ENCODE measurements at regions not wholly inside any gene's neighbourhood (a gene's known extent, or its start where the extent isn't known, plus 50 kb on each side); places are given as distances from the start of the nearest gene placed in this dataset.

DNA sequence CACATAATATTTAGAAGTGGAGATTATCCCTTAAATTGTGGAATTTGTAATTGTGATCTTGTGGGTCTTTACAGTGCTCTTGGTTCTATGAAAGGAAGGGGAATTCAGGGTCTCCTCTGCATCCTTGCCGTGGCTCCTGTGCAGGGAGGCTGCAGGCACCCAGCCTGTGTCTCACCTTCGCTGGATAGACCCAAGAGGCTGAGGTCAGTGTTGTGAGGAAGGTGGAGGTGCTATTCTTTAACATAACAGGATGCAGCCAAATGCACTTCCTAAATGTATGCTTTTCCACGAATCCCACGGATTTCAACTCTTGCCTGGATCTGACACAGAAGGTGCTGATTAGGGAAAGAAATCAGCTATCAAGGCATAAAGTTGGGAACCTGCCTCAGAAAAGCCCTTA, 69.5 kb downstream of the TMEM18 start:
- Histone ChIP-seq H3K4me3 (replicated peaks in 1 of 3) (no peak overlapping the region), H3K27ac (no peak overlapping the region), H3K9me3 (no peaks in the 10 kb centered on the region), H3K36me3 (no peaks in the 10 kb centered on the region), H3K4me1 (peaks cover 0 to 20% of the 10 kb centered on the region in 2 donors), H3K27me3 (no peaks in the 10 kb centered on the region)
- DNase-seq = no peak
- 86 to 92% methylated on average over 4 of the region's 4 CpGs for WGBS, 2 donors
- no peak for TF ChIP-seq POLR2A (IDR thresholded peaks at IDR 0.05)
- TF ChIP-seq, protein P1, sequence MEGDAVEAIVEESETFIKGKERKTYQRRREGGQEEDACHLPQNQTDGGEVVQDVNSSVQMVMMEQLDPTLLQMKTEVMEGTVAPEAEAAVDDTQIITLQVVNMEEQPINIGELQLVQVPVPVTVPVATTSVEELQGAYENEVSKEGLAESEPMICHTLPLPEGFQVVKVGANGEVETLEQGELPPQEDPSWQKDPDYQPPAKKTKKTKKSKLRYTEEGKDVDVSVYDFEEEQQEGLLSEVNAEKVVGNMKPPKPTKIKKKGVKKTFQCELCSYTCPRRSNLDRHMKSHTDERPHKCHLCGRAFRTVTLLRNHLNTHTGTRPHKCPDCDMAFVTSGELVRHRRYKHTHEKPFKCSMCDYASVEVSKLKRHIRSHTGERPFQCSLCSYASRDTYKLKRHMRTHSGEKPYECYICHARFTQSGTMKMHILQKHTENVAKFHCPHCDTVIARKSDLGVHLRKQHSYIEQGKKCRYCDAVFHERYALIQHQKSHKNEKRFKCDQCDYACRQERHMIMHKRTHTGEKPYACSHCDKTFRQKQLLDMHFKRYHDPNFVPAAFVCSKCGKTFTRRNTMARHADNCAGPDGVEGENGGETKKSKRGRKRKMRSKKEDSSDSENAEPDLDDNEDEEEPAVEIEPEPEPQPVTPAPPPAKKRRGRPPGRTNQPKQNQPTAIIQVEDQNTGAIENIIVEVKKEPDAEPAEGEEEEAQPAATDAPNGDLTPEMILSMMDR (IDR thresholded peaks at IDR 0.05) = no peak
- intact Hi-C loops (cut with DNase I) = no loop called here

DNA sequence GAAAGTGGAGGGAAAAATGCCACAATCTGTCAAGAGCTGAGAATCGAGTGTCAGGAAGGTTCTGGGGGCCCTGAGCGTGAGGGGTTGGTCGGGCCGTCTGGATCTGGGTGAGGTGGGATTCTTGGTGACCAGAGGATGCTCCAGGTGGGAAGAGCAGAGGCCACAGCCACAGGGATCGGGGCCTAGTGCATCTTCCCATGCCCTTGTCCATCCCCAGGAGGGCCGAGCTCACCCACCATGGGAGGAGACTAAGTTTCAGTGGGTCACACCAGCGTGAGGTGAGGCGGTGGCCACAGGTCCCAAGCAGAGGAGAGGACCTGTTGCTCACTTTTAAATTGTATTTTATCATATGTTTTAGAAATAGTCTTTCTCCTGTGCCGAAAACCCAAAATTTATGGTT, 70.0 kb downstream of the TMEM18 start:
- H3K9me3 ChIP-seq = no peaks in the 10 kb centered on the region
- H3K4me1 ChIP-seq = peaks cover 0 to 20% of the 10 kb centered on the region in 2 donors
- no peak overlapping the region for H3K27ac ChIP-seq
- no peaks in the 10 kb centered on the region for H3K27me3 ChIP-seq
- intact Hi-C loops (cut with DNase I) = no loop called here
- no peaks in the 10 kb centered on the region for H3K36me3 ChIP-seq
- no peak for DNase-seq
- 87 to 88% methylated on average over 9 of the region's 9 CpGs for WGBS, 2 donors
- TF ChIP-seq, protein P1 (IDR thresholded peaks at IDR 0.05) = no peak
- TF ChIP-seq POLR2A (IDR thresholded peaks at IDR 0.05) = no peak
- no peak overlapping the region for H3K4me3 ChIP-seq (replicated peaks in 1 of 3)

DNA sequence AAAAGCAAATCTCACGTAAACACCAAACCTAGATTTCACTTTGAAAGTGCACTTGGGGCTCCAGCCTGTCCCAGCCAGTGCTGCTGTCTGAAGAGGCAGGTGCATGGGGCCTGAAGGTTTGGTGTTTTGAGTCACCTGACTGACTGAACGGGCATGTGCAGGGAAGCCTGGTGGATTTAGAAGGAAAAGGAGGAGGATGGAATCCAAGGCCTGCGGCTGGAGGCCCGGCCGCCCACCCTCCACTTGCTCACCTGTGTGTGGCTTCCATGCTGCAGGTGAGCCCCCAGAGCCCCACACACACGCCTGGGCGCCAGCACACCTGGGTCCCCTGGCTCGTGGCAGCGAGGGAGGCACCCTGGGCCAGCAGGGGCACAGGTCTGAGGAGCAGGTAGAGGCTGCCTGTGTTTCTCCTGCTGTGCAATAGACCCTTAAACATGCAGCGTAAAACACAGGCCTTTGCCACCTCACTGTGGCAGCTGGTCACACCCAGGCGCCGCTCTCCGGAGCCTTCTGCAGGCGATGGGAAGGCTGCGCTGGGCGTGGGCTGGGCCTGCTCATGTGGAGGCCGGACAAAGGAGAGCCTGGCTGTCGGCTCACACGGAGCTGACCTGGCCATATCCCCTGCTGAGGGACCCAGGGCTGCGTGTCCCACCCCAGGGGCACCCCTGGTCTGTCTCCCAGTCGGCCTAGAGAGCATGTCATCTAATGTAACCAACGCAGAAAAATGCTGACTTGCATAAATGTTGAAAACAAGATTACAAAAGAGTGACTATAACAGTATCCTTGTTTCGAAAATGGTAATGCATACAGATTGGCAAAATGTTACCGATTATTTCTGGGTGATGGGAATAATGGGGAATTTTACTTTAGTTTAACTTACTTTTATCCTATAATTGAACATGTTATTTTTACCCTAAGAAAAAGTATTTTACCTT, 71.3 kb downstream of the TMEM18 start:
- no peaks in the 10 kb centered on the region for H3K9me3 ChIP-seq
- 85 to 88% methylated on average over 16 to 21 of the region's 24 CpGs for WGBS, 2 donors
- no peaks in the 10 kb centered on the region for H3K27me3 ChIP-seq
- H3K4me1 ChIP-seq = peaks cover 0 to 20% of the 10 kb centered on the region in 2 donors
- H3K27ac ChIP-seq = no peak overlapping the region
- no peaks in the 10 kb centered on the region for H3K36me3 ChIP-seq
- no peak overlapping the region for H3K4me3 ChIP-seq (replicated peaks in 1 of 3)
- TF ChIP-seq, protein P1 (IDR thresholded peaks at IDR 0.05) = no peak
- TF ChIP-seq POLR2A (IDR thresholded peaks at IDR 0.05) = no peak
- DNase-seq = no peak
- intact Hi-C loops (cut with DNase I) = no loop called here

DNA sequence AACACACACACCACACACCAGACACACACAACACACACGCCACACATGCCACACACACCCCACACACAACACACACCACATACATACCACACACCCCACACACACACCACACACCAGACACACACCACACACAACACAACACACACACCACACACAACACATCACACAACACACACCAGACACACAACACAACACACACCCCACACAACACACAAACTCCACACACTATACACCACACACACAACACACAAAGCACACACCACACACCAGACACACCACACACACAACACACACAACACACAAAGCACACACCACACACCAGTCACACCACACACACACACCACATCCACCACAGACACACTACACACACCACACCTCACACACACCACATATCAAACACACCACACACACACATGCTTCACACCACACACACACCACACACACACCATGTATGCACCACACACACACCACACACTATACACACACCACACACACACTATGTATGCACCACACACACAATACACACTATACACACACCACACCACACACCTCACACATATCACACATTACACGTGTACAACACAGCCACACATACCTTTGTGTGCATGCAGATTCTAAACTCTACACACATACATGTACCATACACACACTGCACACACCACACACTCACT, 72.2 kb downstream of the TMEM18 start:
- DNase-seq = no peak
- no peak overlapping the region for H3K4me3 ChIP-seq (replicated peaks in 1 of 3)
- TF ChIP-seq POLR2A (IDR thresholded peaks at IDR 0.05) = no peak
- TF ChIP-seq, protein P1 (IDR thresholded peaks at IDR 0.05) = no peak
- no peaks in the 10 kb centered on the region for H3K27me3 ChIP-seq
- intact Hi-C loops (cut with DNase I) = no loop called here
- peaks cover 0 to 18% of the 10 kb centered on the region in 2 donors for H3K4me1 ChIP-seq
- H3K27ac ChIP-seq = no peak overlapping the region
- WGBS, 2 donors = 97 to 98% methylated on average over 2 of the region's 2 CpGs
- no peaks in the 10 kb centered on the region for H3K9me3 ChIP-seq
- no peaks in the 10 kb centered on the region for H3K36me3 ChIP-seq

DNA sequence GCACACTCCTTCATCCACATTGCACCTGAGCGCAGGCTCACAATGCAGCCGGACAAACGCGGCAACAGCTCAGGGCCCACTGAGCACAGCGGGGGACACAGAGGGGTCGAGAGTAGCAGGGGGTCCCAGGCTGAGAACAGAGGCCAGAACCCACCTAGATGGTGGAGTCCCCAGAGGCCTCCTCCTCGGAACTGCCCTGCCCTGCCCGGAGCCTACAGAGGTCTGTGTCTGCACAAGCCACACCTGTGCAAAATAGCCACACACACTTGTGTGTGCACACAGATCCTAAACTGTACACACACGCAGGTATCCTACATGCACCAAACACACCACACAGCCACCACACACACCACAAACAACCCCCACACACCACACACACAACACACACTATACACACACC, 72.8 kb downstream of the TMEM18 start:
- WGBS, 2 donors = 86 to 90% methylated on average over 9 of the region's 9 CpGs
- Histone ChIP-seq H3K9me3 (no peaks in the 10 kb centered on the region), H3K36me3 (no peaks in the 10 kb centered on the region), H3K27ac (no peak overlapping the region), H3K4me3 (replicated peaks in 1 of 3) (no peak overlapping the region), H3K4me1 (peaks cover 0 to 14% of the 10 kb centered on the region in 2 donors), H3K27me3 (no peaks in the 10 kb centered on the region)
- TF ChIP-seq, protein P1 (IDR thresholded peaks at IDR 0.05) = no peak
- TF ChIP-seq POLR2A (IDR thresholded peaks at IDR 0.05) = no peak
- no peak for DNase-seq
- intact Hi-C loops (cut with DNase I) = no loop called here

All from thyroid gland (tissue), 4 donors.